HG03378 (cell line): ENCODE measurements at regions not wholly inside any gene's neighbourhood (a gene's known extent, or its start where the extent isn't known, plus 50 kb on each side); places are given as distances from the start of the nearest gene placed in this dataset.

Experiments used
- ATAC-seq: cut with Tn5 transposase; IDR thresholded peaks from one replicate; pipeline ENCODE4 v1.9.1; 2021; ENCODE audit warnings: mild to moderate bottlenecking, moderate library complexity; ENCODE audit not compliant: unreplicated experiment

DNA sequence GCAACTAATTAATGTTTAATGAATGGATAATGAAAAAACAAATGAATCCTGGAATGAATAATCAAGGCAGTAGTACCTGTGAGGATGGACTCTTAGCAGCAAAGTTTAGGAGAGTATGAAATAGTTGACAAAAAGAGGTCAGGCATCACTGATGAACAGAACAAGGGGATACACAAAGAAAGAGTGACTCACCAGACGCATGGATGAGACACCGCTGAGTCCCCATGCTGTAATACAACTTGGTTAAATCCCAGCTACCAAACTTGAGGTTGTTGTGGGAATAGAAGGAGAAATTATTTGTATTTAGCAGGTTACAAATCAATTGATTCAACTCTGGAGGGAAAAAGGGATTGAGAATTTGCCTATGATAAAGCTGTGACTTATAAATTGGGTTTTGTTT, 976.9 kb upstream of the TENM4 start:
- ATAC-seq = no peak

DNA sequence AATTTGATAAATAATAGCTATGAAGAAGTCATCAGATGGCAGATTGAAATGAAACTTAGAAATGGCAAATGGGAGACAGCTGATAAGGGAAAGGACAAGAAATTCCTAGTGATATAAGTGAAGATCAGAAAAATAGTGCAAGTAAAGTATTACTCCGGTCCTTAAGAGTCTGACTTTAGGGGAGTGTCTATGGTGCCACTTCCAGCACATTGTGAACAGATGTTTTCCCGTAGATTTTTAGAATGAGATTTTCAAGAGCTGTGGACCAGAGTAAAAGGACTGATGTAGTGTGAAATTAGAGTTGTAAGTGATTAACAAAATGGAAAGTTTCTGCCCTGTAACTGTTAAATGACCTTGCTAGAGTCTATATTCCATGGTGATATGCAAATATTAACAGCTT, 974.8 kb upstream of the TENM4 start:
- no peak for ATAC-seq

DNA sequence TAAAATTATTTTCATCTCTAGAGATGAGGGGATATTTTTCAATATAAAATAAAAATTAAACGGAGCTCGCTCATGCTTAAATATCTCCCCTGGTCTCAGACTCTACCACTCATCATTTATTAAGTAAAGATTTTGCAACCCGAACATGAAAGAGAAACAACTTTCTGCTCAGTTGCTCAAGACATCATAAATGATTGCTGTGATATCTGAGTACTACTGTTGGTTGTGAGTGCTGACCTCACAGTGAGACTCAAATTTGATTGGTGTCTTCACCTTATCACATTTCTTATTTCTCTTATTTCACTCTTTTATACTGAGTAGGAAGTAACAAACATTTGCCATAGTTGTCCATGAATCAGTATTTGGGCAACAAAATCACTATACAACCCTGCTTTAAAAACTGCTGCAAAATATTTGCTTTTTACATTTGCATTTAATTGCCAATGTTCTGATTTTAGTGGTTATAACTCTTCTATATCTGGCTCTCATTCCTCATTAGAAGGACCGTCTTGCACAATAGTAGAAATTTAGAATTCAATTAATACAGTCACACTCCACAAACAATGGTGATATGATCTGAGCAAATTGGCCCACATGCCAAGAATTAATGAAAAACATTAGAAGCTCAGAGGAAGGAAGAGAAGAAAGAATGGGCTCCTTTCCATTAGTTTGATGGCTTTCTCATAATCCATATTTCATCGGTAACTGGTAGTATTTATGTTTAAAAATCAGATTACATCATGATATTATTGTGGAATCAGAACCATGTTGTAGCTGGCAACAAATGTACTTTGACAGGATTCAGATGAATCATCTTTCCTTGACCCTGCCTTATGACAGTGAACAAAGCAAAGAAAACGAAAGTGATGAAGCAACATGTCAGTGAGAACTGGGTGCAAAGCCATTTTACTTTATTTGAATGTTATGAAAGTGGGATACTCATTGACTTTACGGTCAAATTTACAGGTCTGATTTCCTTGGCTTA, 973.6 kb upstream of the TENM4 start:
- ATAC-seq = no peak

DNA sequence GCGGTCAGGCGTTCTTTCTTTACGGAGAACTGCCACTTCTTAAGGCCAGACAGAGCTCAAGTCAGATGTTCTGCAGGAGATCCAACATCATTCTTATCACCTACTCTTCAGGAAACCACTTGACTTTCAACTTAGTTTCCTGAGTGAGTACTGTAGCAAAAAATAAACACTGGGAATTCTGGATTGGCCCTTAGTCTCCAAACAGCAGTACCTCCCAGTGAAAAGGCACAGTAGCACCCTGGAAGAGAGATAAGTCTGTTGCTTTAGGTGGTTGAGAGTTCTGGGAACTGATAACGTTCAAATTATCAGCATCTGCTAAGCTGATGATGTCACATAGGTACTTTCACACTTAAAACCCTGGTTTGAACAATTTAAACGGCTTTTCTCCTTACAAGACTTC, 971.8 kb upstream of the TENM4 start:
- no peak for ATAC-seq

DNA sequence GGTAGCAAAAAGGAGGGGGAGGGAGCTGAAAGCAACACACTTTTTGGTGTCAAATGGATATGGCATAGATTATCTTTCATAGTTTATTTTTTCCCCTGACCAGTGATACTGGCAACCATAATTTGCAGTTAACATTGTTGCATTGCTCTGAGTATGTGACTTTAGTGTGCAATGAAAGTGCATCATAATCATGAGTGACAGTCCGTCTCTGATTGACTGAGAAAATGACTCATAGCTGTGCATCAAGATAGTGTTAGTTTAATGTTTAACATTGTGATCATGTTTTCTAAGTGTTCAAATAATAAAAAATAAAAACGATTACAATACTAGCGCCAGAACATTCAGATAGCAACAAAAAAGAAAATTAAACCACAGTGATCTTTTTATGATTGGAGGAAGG, 952.4 kb upstream of the TENM4 start:
- no peak for ATAC-seq

DNA sequence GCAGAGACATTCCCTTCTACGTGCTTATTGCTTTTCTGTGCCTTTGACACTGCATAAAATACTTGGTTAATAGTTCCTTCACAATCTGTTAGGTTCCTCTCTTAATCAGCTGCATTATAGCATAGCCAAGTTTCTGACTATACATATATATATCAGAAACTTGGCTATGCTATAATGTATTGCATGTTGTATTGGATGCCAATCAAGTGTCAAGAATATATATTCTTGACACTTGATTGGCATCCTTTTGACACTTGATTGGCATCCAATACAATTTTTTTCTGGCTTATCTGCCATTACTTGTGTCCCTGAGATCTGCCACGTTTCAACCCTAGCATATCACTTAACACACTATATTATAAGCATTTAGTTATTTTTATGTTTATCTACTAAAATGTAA, 949.7 kb upstream of the TENM4 start:
- no peak for ATAC-seq

DNA sequence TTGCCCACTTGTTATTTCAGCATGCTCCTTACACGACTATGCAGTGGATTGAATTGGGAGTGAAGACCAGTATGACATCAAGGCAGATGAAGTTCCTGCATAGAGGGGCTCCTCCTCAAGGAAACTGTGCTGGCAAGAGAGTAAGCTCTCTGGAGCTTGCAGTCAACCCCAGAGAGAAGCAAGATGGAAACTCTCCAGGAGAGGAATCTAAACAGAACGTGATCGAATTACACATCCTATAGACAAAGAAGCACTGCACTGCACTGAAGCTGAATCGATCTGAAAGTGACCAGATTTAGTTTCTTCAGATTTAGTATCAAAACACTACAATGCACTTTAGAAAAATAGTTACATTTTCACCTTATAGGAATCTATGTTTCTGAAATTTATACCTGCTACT, 947.7 kb upstream of the TENM4 start:
- ATAC-seq = no peak

DNA sequence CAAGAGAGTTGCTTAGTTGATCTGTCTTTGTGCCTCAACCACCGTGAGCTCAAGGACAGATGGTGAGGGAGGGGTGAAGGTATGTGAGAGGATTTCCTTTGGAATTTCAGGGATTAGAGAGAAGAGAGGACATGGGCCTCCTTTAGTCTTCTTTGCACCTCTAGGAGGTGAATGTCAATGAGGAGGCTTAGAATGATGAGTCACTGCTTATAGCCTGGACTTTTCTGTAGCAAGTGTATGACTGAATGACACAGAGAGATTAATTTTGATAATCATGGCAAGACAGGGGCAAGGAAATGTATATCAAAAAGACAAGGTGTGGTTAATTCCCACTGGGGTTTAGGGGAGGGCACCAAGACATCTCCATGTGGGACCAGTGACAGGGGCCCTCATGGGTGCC, 947.3 kb upstream of the TENM4 start:
- ATAC-seq = no peak

DNA sequence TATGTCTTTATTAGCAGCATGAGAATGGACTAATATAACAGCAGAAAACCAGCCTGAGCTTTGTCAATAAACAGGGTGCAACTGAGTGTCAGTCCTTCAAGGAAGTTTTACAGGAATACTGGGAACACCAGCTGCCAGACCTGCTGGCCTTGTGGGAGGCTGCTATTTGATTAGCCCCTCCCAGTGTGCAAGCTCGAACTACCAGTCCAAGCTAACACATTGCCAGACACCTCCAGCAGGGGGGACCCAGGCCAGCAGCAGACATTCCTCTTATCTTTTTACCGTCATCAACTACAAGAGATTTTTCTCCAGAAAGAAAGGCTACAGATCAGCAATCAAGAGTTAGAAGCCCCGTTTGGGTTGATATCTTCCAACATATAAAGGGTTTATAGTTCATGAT, 942.8 kb upstream of the TENM4 start:
- ATAC-seq = no peak

DNA sequence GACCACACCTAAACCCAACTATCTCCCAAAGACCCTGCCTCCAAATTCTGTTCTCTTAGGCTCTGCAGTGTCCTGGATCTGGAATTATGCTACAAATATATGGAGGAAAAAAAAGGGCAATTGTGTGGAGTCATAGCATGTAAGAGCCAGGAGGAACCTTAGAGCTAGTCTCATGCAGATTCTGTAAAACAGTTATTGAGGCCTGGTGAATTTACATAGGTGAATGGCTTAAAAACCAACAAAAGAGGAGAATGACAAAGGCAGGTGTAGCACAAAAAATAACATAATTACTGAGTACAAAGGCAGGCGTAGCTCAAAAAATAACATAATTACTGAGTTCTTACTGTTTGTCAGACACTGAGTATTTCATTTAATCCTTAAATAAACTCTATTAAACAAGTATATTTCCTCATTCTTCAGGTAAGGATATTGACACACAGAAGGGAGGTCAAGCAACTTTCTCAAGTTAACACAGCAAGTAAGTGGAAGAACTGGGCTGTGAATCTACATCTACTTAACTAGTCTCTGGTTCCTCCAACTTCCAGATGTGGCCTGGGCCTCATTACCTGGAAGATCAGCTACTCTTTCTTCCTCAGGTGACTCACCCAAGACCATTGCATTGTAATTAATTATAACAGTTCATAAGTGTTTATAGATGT, 938.9 kb upstream of the TENM4 start:
- no peak for ATAC-seq

DNA sequence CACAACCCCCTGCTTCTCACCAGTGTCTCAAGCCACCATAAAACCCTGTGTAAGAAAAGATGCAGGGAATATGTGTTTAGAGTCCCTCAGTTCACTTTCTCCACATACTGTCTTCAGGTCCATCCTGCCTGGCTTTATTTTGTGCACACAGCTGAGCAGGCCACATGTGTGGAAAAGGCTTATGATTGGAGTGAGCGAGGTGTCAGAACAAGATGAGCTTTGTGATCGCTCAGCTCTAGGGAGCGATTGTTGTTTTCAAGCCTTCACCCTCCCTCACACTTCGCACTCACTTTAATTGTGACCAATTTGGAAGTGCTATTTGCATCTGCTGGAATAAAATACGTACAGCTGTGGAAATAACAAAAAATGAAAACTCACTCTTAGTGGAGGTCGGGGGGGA, 931.1 kb upstream of the TENM4 start:
- ATAC-seq = no peak

DNA sequence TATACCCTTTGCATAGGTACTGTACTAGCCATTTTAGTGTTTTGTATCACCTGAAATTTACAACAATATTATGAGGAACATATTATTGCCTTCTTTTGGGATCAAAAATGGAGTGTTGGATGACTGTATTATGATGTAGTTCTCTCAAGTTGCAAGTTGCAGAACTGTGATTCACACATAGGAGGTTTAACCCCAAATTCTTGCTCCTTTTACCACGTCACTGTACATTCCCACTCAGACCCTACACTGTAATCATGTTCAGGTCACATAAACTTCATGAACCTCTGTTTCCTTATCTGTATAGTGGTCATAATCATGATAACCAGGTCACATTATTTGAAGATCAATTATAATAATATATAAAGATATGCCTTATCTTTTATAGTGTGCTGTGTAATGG, 925.1 kb upstream of the TENM4 start:
- ATAC-seq = no peak

DNA sequence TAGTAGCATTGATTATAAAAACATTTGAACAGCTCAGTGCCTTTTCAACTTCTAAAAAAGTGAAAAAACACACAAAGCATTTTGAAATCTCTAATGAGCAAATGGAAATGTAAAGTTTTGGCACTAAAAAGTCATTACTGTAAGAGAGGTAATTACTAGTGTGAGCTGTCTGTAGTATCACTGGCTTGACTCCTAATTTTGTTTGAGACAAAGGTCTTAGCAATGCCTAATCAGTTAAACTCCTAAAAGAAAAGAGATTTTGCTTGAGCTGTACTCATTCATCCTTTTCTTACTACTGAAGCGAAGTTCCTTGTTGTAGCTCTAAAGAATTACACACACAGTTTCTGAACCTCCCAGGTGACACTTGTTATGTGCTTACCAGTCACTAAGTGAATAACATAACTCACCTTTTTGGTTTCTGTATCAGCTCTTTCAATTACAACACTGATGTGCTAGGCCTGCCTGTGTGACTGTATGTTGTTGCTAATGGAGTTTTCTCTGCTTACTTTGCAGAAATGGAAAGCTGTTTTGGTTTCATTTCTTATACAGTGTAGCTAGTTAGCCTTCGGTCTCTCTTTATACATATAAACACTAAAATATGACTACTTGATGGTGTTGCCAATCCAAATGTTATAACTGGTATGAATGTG, 924.4 kb upstream of the TENM4 start:
- peak; percentile 60 for ATAC-seq

DNA sequence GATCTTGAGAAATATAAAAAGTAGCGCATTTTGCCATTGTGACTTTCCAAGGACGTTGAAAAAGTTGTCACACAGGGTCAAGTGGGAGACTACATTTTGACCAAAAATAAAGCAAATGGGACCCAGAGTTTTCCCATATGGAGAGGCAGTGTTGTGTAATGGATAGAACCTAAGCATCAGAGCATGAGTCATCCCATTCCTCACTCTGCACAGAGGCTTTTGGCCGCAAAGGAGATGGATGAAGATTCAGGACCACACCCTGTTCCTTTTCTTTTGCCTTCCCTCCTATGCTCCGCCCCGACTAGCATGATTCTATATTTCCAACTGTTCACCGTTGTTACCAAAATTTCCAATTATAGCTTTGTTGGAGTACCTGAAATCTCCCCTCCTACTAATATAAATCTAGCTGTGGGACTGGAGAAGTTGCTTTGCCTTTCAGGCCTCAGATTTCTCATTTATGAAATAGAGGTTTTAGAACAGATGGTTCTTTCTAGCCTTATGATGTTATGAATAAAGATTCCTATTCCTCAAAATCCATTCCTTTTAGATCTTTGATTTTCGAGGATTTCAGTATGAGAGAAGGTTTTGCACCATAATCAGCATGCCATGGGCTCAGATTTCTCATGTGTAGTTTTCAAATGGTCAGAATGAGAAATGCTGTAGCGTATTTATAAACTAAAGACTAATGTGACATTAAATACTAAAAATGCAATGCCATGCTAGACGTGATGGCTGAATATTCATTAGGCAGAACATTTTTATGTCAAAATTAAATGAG, 921.9 kb upstream of the TENM4 start:
- ATAC-seq = no peak

DNA sequence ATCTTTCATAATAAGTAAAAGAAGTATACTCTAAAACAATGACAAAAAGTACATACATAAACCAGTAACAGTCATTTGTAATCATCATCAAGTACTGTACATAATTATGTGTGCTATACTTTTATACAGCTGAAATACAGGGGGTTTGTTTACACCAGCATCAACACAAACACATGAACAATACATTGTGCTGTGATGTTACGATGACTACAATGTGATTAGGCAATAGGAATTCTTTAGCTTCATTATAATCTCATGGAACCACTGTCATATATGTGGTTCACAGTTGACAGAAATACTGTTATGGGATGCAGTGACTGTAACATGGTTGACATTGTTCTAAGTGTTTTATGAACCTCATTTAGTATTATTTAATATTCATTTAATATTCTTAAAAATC, 914.4 kb upstream of the TENM4 start:
- no peak for ATAC-seq

DNA sequence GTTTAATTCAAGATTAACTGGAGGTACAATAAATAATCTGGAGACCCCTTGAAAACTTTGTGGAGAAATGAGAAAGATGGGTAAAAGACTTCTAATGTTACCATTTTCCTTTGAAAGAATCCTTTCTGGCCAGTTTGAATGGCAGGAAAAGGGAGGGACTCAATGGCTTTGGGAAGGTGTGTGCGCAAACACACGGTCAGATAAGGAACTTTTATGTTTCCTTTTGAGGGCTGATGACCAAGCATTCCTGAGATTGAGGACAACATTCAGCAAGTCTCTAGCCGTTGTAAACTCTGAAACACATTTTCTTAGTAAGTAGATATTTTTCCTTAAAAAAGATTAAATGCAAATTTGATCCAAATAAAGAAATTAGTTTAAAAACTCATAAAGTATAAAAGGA, 909.7 kb upstream of the TENM4 start:
- ATAC-seq = no peak

DNA sequence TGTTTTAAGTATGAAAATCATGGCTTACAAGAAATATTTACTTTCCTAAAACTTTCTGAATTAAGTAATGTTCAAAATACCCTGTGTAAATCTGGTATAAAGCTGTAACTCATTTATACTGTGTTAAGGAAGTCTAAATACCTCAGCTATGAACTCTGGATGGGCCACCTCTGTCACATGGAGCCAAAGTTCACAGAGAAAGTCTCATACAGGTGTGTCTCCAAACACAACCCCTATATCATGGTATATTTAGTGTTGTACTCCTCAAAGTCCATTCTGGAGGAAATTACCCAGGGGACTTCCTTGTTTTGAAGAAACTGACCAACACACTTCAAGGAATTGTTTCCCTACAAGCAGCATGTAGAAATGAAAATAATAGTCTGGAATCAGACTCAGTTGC, 909.2 kb upstream of the TENM4 start:
- ATAC-seq = no peak

DNA sequence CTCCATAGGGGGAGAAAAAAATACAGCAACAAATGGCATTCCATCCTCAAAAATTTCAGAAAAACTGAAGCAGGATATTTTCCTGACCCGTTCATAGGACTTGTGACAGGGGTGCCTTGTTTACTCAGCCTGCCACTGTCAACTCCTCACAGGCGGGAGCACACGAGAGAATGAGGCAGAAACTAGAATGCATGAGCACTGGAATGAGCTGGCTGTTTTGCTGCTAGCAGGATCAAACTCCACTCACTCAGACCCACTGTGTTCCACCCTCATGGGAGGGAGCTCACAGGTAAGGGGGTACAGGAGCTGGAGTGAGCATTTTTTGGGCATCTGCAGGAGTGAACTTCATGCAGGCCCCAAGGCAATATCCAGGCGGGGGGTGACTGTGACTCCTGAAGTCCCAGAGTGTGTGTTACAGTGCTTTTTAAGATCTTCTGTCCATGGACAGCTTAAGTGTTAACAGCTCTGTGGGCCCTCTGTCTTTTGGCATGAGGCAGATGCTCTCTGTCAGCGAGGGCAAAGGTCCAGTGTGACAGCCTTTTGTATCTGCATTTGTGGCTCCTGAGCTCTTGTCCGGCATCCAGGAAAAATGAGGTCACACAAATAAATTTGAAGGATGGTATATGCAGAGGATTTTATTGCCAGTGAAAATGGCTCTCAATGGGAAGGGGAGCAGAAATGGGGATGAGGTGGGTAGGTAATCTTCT, 905.7 kb upstream of the TENM4 start:
- no peak for ATAC-seq

DNA sequence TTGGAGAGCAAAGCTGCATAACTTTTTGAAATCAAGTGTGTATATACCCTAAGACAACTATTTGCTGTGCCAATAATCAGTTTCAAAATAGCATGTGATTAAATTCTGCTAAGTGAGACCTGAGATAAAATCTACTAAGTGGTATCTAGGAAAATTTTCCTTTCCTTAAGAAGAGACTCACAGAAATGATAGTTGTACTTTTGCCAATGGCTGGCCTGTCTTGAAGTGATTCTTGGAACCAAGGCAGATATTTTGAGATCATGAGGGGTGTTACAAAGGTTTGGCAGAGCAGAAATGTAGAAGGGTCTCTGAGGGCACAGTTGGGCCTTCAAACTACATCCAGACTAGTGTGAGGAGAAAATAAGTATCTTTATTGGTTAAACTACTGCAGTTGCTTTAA, 902.6 kb upstream of the TENM4 start:
- ATAC-seq = no peak

DNA sequence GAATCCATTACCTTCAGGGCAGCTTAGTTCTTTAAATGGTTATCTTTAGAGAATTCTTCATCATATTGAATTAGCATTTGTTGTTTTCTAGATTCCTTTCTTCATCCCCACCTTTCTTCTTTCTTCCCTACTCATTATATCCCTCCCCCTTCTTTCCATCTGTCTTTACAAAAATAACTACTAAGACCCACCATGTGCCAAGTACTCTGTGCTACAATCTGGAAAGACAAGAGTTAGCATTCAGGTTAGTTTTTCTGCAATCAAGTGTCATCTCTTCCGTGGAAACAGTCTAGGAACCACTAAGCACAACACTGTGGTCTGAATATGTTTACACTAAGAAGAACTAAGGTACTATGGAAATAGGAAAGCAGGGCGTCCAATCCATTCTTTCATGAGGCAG, 897.4 kb upstream of the TENM4 start:
- ATAC-seq = no peak

DNA sequence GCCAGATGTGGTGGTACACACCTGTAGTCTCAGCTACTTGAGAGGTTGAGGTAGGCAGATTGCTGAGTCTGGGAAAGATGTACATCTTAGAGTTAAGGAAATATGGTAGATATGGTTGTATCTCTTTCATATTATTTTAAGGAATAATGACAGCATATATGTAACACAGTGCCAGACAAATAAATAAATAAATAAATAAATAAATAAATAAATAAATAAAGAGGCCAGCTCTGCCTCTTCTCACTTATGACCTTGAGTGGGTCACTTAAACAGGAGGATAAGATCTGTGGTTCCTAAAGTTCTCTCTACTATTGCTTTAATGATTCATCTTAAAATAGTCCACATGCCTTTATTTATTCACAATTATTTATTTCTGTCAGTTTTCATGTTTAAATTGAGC, 890.9 kb upstream of the TENM4 start:
- no peak for ATAC-seq
